ENCODE measurements at regions not wholly inside any gene's neighbourhood (a gene's known extent, or its start where the extent isn't known, plus 50 kb on each side); places are given as distances from the start of the nearest gene placed in this dataset.

- no peaks in the 10 kb centered on the region for H3K36me3 Mint-ChIP-seq (ENCODE audit: low read depth, unreplicated experiment)
- peaks cover 2% of the 10 kb centered on the region for H3K27me3 Mint-ChIP-seq (ENCODE audit: low read depth, unreplicated experiment)
- Histone ChIP-seq H4K20me1 (ENCODE audit: insufficient read depth, low read length) (no peaks in the 10 kb centered on the region), H3K27me3 (ENCODE audit: insufficient read depth, low read length) (no peaks in the 10 kb centered on the region), H3K4me1 (ENCODE audit: insufficient read depth, low read length) (no peaks in the 10 kb centered on the region), H3K4me2 (ENCODE audit: low read length) (no peak overlapping the region), H3K79me2 (ENCODE audit: insufficient read depth, low read length) (no peaks in the 10 kb centered on the region), H3K9me3 (ENCODE audit: insufficient read depth, low read depth, low read length) (no peaks in the 10 kb centered on the region), H3K36me3 (ENCODE audit: insufficient read depth, low read length) (no peaks in the 10 kb centered on the region), H3K9ac (ENCODE audit: low read length) (no peak overlapping the region), H3K4me3 (ENCODE audit: insufficient read depth, low read depth, low read length) (no peak overlapping the region), H2AFZ (ENCODE audit: low read depth, low read length) (no peak overlapping the region), H3K27ac (ENCODE audit: low read depth, low read length) (no peak overlapping the region)
- H3K9me3 Mint-ChIP-seq (ENCODE audit: unreplicated experiment), result no peaks in the 10 kb centered on the region
- H3K4me3 Mint-ChIP-seq (ENCODE audit: unreplicated experiment), result no peak overlapping the region
- TF ChIP-seq, protein P1, sequence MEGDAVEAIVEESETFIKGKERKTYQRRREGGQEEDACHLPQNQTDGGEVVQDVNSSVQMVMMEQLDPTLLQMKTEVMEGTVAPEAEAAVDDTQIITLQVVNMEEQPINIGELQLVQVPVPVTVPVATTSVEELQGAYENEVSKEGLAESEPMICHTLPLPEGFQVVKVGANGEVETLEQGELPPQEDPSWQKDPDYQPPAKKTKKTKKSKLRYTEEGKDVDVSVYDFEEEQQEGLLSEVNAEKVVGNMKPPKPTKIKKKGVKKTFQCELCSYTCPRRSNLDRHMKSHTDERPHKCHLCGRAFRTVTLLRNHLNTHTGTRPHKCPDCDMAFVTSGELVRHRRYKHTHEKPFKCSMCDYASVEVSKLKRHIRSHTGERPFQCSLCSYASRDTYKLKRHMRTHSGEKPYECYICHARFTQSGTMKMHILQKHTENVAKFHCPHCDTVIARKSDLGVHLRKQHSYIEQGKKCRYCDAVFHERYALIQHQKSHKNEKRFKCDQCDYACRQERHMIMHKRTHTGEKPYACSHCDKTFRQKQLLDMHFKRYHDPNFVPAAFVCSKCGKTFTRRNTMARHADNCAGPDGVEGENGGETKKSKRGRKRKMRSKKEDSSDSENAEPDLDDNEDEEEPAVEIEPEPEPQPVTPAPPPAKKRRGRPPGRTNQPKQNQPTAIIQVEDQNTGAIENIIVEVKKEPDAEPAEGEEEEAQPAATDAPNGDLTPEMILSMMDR (IDR thresholded peaks at IDR 0.05; ENCODE audit: insufficient read depth, low read depth, low read length), result no peak
- no peak for TF ChIP-seq EZH2 (IDR thresholded peaks at IDR 0.05; ENCODE audit: insufficient read depth, low read length)
- no peak overlapping the region for H3K27ac Mint-ChIP-seq (ENCODE audit: unreplicated experiment)
- no peak for DNase-seq (ENCODE audit: low read depth)
- H3K4me1 Mint-ChIP-seq (ENCODE audit: low read depth, unreplicated experiment), result no peaks in the 10 kb centered on the region
- FAIRE-seq, result no peak
These were observed 467.6 kb upstream of the CWC22 start for GRCh38 chr2:180474716-180475115.

DNA sequence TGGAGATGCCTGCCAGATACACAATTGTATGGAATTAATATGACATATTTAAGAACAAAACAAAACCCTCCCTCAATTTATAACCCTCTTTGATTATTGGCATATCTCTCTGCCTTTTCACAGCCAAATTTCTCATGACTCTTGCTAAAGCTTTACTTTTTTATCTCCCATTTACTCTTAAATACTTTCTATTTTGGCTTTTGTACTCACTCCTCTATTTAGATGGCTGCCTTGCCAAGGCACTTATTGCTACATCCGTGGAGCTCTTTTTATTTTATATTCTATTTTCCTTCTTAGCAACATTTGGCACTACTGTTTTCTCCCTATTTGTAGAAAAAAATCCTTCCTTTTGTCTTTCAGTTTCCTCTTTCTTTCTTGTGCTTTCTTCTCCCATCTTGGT, 466.4 kb upstream of the CWC22 start:
- Mint-ChIP-seq H3K4me1 (ENCODE audit: low read depth, unreplicated experiment) (no peaks in the 10 kb centered on the region), H3K9me3 (ENCODE audit: unreplicated experiment) (no peaks in the 10 kb centered on the region), H3K36me3 (ENCODE audit: low read depth, unreplicated experiment) (no peaks in the 10 kb centered on the region), H3K4me3 (ENCODE audit: unreplicated experiment) (no peak overlapping the region), H3K27me3 (ENCODE audit: low read depth, unreplicated experiment) (peaks cover 2% of the 10 kb centered on the region), H3K27ac (ENCODE audit: unreplicated experiment) (no peak overlapping the region)
- H3K9ac ChIP-seq (ENCODE audit: low read length), result no peak overlapping the region
- no peaks in the 10 kb centered on the region for H3K27me3 ChIP-seq (ENCODE audit: insufficient read depth, low read length)
- no peaks in the 10 kb centered on the region for H3K9me3 ChIP-seq (ENCODE audit: insufficient read depth, low read depth, low read length)
- no peaks in the 10 kb centered on the region for H3K4me1 ChIP-seq (ENCODE audit: insufficient read depth, low read length)
- TF ChIP-seq EZH2 (IDR thresholded peaks at IDR 0.05; ENCODE audit: insufficient read depth, low read length), result no peak
- TF ChIP-seq, protein P1 (IDR thresholded peaks at IDR 0.05; ENCODE audit: insufficient read depth, low read depth, low read length), result no peak
- FAIRE-seq (no peak), DNase-seq (ENCODE audit: low read depth) (no peak)
- H3K4me3 ChIP-seq (ENCODE audit: insufficient read depth, low read depth, low read length), result no peak overlapping the region
- H4K20me1 ChIP-seq (ENCODE audit: insufficient read depth, low read length), result no peaks in the 10 kb centered on the region
- H2AFZ ChIP-seq (ENCODE audit: low read depth, low read length), result no peak overlapping the region
- no peaks in the 10 kb centered on the region for H3K79me2 ChIP-seq (ENCODE audit: insufficient read depth, low read length)
- H3K36me3 ChIP-seq (ENCODE audit: insufficient read depth, low read length), result no peaks in the 10 kb centered on the region
- H3K4me2 ChIP-seq (ENCODE audit: low read length), result no peak overlapping the region
- H3K27ac ChIP-seq (ENCODE audit: low read depth, low read length), result no peak overlapping the region

GRCh38 chr2:180472133-180472532, 465.0 kb upstream of the CWC22 start:
- H3K4me3 Mint-ChIP-seq (ENCODE audit: unreplicated experiment), result no peak overlapping the region

More at GRCh38 chr2:180472133-180472532, 465.0 kb upstream of the CWC22 start:
- peak; percentile 2 for DNase-seq (ENCODE audit: low read depth)
- no peak overlapping the region for H3K9ac ChIP-seq (ENCODE audit: low read length)
- no peak overlapping the region for H3K27ac Mint-ChIP-seq (ENCODE audit: unreplicated experiment)
- no peak overlapping the region for H2AFZ ChIP-seq (ENCODE audit: low read depth, low read length)
- H3K9me3 Mint-ChIP-seq (ENCODE audit: unreplicated experiment), result no peaks in the 10 kb centered on the region
- H4K20me1 ChIP-seq (ENCODE audit: insufficient read depth, low read length), result no peaks in the 10 kb centered on the region
- H3K36me3 Mint-ChIP-seq (ENCODE audit: low read depth, unreplicated experiment), result no peaks in the 10 kb centered on the region
- H3K4me2 ChIP-seq (ENCODE audit: low read length), result no peak overlapping the region
- H3K4me1 Mint-ChIP-seq (ENCODE audit: low read depth, unreplicated experiment), result no peaks in the 10 kb centered on the region
- H3K4me3 ChIP-seq (ENCODE audit: insufficient read depth, low read depth, low read length), result no peak overlapping the region
- no peaks in the 10 kb centered on the region for H3K9me3 ChIP-seq (ENCODE audit: insufficient read depth, low read depth, low read length)
- TF ChIP-seq, protein P1 (IDR thresholded peaks at IDR 0.05; ENCODE audit: insufficient read depth, low read depth, low read length), result no peak
- no peak for TF ChIP-seq EZH2 (IDR thresholded peaks at IDR 0.05; ENCODE audit: insufficient read depth, low read length)
- no peaks in the 10 kb centered on the region for H3K4me1 ChIP-seq (ENCODE audit: insufficient read depth, low read length)
- no peaks in the 10 kb centered on the region for H3K27me3 ChIP-seq (ENCODE audit: insufficient read depth, low read length)
- no peaks in the 10 kb centered on the region for H3K36me3 ChIP-seq (ENCODE audit: insufficient read depth, low read length)
- H3K27ac ChIP-seq (ENCODE audit: low read depth, low read length), result no peak overlapping the region
- FAIRE-seq, result no peak
- H3K27me3 Mint-ChIP-seq (ENCODE audit: low read depth, unreplicated experiment), result peaks cover 2% of the 10 kb centered on the region
- H3K79me2 ChIP-seq (ENCODE audit: insufficient read depth, low read length), result no peaks in the 10 kb centered on the region

Measured in astrocyte (in vitro differentiated cells and primary cell).